T-helper 17 cell (primary cell): ENCODE measurements at regions not wholly inside any gene's neighbourhood (a gene's known extent, or its start where the extent isn't known, plus 50 kb on each side); places are given as distances from the start of the nearest gene placed in this dataset.

Source experiments
- ATAC-seq: fragments of 150-1000 bp; cut with Tn5 transposase; 2 replicates; pipeline ENCODE4 v1.10.0; 2021; ENCODE audit warnings: mild to moderate bottlenecking, moderate library complexity
- DNase-seq, 3 donors: peaks; one replicate each; pipeline versions ENCODE4 v3.0.0 to v3.0.0-alpha.2; 2020 to 2021
- H3K9me3 ChIP-seq: one replicate; pipeline ENCODE4 v1.7.0; 2013; ENCODE audit warnings: low read length, mild to moderate bottlenecking; ENCODE audit not compliant: control insufficient read depth, poor library complexity, severe bottlenecking
- H3K27ac Mint-ChIP-seq: one replicate; pipeline ENCODE4 v1.8.0; 2022; ENCODE audit warnings: mild to moderate bottlenecking, moderate library complexity, mixed read lengths
- H3K27me3 Mint-ChIP-seq: one replicate; pipeline ENCODE4 v1.8.0; 2022; ENCODE audit warnings: mixed read lengths
- H3K36me3 Mint-ChIP-seq: one replicate; pipeline ENCODE4 v1.8.0; 2022; ENCODE audit warnings: low read depth, mixed read lengths
- H3K4me1 Mint-ChIP-seq: one replicate; pipeline ENCODE4 v1.8.0; 2022; ENCODE audit warnings: mild to moderate bottlenecking, mixed read lengths
- H3K4me3 Mint-ChIP-seq: one replicate; pipeline ENCODE4 v1.8.0; 2022; ENCODE audit warnings: mild to moderate bottlenecking, moderate library complexity, mixed read lengths

DNA sequence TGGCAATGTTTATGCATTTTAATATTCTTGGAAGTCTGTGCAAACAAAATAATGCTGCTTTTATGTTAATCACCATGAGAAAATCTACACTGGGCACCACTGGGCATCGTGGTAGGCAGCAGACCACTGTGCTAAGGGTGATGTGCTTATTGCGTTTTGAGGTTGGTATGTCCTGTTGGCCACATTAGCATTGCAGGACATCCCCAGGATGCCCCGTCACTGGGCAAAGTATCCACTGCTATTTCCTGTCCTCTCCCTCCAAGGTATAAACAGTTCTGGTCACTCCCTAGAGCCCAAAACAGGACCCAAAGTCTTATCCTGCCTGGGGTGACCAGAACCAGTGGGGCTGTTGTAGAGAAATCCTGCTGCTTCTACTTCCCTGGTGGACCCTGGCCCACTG is 284.2 kb upstream of the ROPN1 start:
- Mint-ChIP-seq H3K36me3 (no peaks in the 10 kb centered on the region), H3K4me3 (no peak overlapping the region), H3K27me3 (peaks cover 29% of the 10 kb centered on the region), H3K27ac (no peak overlapping the region), H3K4me1 (no peaks in the 10 kb centered on the region)
- ATAC-seq, result no peak
- DNase-seq, result no peak
- H3K9me3 ChIP-seq, result no peaks in the 10 kb centered on the region

DNA sequence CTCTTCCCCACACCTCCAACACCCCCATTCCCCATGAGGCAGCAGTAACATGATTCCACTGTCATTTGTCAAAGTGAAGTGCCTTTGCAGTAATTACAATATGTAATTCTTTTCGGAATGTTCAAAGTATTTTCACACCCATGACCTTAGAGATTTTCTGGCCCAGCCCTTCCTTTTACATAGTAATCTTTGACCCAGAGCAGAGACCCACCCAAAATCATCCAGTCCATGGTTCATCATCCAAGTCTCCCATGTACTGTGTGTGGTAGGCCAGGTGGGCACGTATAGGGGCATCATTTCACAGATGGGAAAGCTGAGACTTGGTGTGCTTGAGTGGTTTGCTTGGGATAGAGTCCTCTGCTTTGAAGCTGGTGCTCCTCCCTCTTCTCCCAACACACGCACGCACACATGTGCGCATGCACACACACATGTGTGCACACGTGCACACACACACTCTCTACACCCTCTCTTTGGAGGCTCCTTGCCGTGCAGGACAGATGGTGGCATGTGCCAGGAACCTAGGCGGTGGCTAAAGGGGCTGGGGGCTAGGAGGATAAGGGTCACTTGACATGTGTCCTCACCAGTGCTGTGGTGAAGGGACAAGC is 284.7 kb upstream of the ROPN1 start:
- DNase-seq (no peak), ATAC-seq (no peak)
- H3K4me3 Mint-ChIP-seq, result no peak overlapping the region
- no peaks in the 10 kb centered on the region for H3K4me1 Mint-ChIP-seq
- peaks cover 29% of the 10 kb centered on the region for H3K27me3 Mint-ChIP-seq
- no peak overlapping the region for H3K27ac Mint-ChIP-seq
- H3K9me3 ChIP-seq, result no peaks in the 10 kb centered on the region
- no peaks in the 10 kb centered on the region for H3K36me3 Mint-ChIP-seq

DNA sequence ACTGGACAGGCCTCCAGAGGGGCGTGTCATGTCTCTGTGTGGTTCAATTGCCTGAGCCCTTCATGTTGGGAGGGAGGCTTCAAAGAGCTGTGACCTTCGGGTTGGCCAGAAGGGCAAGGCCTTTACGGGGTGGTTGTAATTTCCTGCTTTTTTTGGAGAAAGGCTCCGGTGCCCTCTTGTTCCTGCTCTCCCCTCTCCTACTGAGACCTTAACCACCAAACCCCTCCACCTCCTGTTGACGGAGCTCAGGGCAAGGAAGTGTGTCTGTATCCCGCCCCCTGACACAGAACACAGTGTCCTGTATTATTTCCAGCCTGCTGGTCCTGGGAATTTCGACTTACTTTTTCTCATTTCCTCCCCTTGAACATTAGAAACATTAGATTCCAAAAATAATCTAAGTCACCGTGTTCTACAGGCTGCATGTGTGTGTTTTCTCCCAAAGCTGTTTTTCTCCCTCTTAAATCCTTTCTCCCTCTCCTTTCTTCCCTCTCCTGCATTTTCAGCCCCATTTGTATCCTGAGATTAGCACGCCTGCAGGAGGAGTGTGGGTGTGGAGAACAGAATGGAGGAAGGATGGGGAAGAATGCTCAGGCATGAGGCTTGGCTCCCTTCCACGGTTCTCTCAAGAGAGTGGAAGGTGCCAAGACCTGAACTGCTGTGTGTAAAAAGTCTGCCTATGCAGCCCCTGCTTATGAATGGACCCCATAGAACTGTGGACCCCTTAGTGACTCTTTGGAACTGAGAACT is 285.4 kb upstream of the ROPN1 start:
- Mint-ChIP-seq H3K27ac (no peak overlapping the region), H3K27me3 (peaks cover 28% of the 10 kb centered on the region), H3K36me3 (no peaks in the 10 kb centered on the region), H3K4me1 (no peaks in the 10 kb centered on the region), H3K4me3 (no peak overlapping the region)
- no peaks in the 10 kb centered on the region for H3K9me3 ChIP-seq
- ATAC-seq (no peak), DNase-seq (no peak)

DNA sequence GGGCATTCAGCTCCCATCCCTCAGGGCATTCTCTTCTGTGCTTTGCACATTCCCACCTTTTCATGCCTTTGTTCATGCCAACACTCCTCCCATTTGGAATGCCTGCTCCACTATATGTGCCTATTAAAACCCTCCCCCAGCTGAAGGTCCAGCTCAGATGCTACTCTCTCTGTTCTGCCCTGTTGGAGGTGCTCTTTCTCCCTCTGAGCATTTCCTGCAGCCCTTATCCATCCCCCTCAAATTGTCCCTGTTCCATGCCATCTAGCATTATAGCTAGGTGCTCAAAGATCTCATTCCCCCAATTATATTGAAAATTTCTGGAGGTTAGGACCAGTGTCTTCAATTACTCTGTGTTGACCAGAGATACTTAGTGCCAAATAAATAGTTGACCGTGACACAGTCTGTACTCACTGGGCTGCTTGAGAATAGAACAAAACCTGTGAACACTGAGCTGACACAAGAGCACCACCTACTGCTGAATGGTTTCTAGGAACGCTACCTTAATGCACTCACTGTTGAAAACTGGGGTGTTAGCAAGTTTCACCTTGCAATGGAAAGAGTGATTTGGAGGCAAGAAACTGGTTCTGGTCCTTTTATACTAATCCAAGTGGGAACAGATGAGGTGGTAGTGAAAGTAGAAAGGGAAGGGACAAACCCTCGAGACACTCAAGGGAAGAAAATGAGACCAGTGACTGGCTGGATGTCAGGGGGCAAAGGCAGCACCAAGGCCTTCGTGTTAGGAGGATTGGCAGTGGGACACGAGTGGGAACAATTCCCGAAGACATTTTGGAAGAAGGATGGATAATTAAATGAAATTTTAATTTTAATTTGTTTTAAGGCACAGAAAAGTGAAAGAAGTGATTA is 289.8 kb upstream of the ROPN1 start:
- Mint-ChIP-seq H3K36me3 (no peaks in the 10 kb centered on the region), H3K27me3 (peaks cover 21% of the 10 kb centered on the region), H3K27ac (no peak overlapping the region), H3K4me1 (no peaks in the 10 kb centered on the region), H3K4me3 (no peak overlapping the region)
- H3K9me3 ChIP-seq, result no peaks in the 10 kb centered on the region
- DNase-seq (no peak), ATAC-seq (no peak)

DNA sequence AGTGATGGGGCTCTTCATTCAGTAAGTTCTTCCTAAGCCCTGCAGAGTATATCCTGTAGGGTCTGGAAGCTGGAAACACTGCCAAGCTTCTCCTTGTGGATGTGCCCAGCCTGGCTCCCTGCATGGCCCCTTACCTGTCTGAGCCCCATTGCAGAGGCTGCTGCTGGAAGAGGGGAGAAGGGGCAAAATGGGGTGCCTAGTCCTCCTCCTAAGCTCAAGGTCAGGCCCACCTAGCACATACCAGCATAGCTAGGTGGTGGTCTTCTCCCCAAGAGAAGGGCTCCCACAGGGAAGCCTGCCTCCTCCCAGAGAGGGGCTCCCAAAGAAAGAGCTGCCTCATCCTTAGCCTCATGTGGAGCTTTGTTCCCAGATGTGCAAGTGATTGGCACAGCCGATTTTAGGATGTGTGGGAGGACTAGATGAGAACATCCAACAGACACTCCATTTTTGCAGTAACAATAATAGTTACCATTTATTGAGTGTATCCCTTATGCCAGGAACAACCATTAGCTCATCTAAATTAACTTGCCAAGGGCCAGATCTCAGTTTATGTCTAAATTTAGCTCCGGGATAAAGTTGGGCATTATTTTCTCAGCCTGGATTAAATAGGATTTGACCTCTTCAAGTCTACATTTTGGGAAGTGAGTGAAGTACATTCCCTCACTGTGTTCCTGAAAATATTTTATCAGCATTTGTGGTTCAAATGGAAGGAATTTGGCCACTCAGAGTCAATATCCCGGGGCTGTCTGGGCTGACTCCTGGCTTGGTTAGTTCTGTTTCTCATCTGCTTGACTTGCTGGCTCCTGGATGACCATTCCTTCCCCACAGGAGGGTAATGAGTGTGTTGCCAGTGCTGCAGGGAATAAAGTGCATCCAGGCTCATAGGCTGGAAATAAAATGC is 291.1 kb upstream of the ROPN1 start:
- H3K36me3 Mint-ChIP-seq, result no peaks in the 10 kb centered on the region
- no peaks in the 10 kb centered on the region for H3K9me3 ChIP-seq
- H3K27ac Mint-ChIP-seq, result no peak overlapping the region
- ATAC-seq (no peak), DNase-seq (no peak)
- H3K27me3 Mint-ChIP-seq, result peaks cover 12% of the 10 kb centered on the region
- H3K4me3 Mint-ChIP-seq, result no peak overlapping the region
- no peaks in the 10 kb centered on the region for H3K4me1 Mint-ChIP-seq

DNA sequence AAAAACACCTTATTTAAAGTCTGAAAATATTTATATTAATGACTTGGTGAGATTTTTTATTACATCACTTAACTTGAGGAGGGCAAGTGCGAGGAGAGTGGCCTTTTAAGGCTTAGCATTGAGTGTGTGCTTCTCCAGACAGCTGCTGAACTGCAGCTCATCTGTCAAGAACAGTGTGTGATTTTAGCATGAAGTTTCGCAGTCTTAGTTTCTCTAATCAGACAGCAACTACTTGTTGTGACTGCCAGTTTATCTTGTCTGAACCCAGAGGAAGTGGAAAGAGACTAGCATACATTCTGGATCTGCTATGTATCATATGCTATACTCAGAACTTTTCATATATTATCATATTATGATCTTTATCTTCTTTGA is 291.7 kb upstream of the ROPN1 start:
- Mint-ChIP-seq H3K27me3 (peaks cover 12% of the 10 kb centered on the region), H3K27ac (no peak overlapping the region), H3K36me3 (no peaks in the 10 kb centered on the region), H3K4me3 (no peak overlapping the region), H3K4me1 (no peaks in the 10 kb centered on the region)
- DNase-seq, result no peak
- no peaks in the 10 kb centered on the region for H3K9me3 ChIP-seq
- no peak for ATAC-seq

DNA sequence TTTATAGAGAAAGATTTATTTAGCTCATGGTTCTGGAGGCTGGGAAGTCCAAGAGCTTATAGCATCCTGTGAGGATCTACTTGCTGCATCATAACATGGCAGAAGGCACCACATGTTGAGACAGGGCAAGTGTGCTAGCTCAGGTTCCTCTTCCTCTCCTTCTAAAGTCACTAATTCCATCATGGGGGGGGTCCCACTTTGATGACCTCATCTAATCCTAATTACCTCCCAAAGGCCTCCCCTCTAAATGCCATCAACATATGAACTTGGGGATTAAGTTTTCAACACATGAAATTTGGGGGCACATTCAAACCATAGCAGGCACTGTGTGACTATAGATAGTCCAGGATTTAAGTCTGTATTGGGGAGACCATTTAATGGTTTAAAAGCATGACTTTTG is 297.1 kb upstream of the ROPN1 start:
- H3K9me3 ChIP-seq, result no peaks in the 10 kb centered on the region
- Mint-ChIP-seq H3K27me3 (peaks cover 25% of the 10 kb centered on the region), H3K4me1 (no peaks in the 10 kb centered on the region), H3K4me3 (no peak overlapping the region), H3K36me3 (no peaks in the 10 kb centered on the region), H3K27ac (no peak overlapping the region)
- DNase-seq (no peak), ATAC-seq (no peak)

DNA sequence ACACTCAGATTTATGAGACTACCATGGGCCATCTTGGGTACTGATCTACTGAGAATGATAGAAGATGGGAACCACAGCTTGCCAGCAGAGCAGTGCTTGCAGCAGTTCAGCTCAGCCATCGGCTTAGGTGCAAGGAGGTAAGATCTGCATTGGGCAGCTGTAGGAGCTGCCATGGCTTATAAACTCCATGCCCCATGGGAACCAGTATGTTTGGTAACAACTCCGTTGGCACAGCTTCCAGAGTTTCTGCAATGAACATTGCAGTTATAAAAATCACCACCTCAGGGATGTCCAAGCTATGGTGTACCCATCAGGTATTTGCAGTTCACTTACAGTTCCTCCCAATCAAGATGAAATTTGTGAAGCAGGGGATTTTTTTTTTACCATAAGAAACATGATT is 299.1 kb upstream of the ROPN1 start:
- DNase-seq (no peak), ATAC-seq (no peak)
- no peak overlapping the region for H3K27ac Mint-ChIP-seq
- no peak overlapping the region for H3K4me3 Mint-ChIP-seq
- H3K27me3 Mint-ChIP-seq, result peaks cover 21% of the 10 kb centered on the region
- H3K36me3 Mint-ChIP-seq, result peaks cover 2% of the 10 kb centered on the region
- no peaks in the 10 kb centered on the region for H3K4me1 Mint-ChIP-seq
- H3K9me3 ChIP-seq, result no peaks in the 10 kb centered on the region

DNA sequence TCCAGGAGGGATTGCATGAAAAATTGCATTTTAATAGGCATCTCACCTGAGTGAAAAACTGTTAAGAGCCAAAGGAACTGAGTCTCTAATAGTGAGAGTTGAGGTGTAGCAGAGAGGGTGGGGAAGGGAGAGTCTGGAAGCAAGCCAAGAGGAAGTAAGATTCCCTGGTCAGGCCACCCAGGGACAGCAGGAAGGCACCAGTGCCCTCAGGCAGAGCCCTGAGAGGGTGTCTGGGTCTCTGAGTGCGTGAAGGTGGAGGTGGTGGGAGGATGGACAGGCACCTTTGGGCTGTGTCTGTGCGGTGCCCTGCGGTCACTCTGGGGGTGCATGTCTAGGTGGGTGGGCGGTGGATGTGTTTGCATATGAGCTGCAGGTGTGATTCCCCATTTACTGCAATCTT is 300.4 kb upstream of the ROPN1 start:
- no peak for ATAC-seq
- Mint-ChIP-seq H3K4me1 (no peaks in the 10 kb centered on the region), H3K4me3 (no peak overlapping the region), H3K27ac (no peak overlapping the region), H3K27me3 (peaks cover 31% of the 10 kb centered on the region), H3K36me3 (peaks cover 2% of the 10 kb centered on the region)
- H3K9me3 ChIP-seq, result no peaks in the 10 kb centered on the region
- DNase-seq, result no peak

DNA sequence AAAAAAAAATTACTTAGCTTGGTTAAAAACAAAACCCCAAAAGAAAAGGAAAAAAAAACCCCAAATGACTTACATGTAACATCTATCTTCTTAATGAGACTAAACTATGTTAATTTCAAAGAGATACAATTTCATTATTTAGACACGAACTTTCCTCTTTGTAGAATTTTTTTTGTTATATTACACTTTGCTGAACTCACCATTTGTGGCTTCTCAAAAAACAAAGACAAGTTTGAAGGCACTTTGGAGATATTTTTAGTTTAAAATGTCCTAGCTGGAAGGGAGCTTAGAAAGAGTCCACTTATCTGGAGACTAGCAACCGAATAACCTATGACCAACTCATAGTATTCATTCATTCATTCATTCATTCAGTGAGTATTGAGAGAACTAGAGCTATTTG is 301.7 kb upstream of the ROPN1 start:
- Mint-ChIP-seq H3K4me1 (no peaks in the 10 kb centered on the region), H3K36me3 (peaks cover 2% of the 10 kb centered on the region), H3K27ac (no peak overlapping the region), H3K27me3 (peaks cover 35% of the 10 kb centered on the region), H3K4me3 (no peak overlapping the region)
- DNase-seq (no peak), ATAC-seq (no peak)
- no peaks in the 10 kb centered on the region for H3K9me3 ChIP-seq

DNA sequence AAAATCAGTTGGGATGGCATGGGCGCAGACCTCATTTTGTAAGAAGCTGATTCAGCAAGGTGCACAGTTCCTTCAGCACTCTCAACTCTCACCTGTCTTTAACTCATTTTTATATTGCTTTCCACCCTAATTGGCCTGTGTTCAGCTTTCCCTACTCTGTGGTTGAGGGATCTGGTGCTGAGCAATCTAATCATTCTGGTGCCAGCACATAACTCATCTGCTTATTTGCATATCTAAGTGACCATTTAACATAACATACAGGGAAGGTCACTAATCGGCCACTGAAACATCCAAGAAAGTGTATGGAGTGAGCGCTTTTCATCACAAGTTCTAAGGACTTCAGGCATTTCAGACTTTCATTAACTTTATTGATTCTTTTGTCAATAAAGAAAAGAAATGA is 303.4 kb upstream of the ROPN1 start:
- peaks cover 2% of the 10 kb centered on the region for H3K36me3 Mint-ChIP-seq
- DNase-seq (no peak), ATAC-seq (no peak)
- no peak overlapping the region for H3K4me3 Mint-ChIP-seq
- H3K27me3 Mint-ChIP-seq, result peaks cover 41% of the 10 kb centered on the region
- no peaks in the 10 kb centered on the region for H3K4me1 Mint-ChIP-seq
- no peaks in the 10 kb centered on the region for H3K9me3 ChIP-seq
- no peak overlapping the region for H3K27ac Mint-ChIP-seq

DNA sequence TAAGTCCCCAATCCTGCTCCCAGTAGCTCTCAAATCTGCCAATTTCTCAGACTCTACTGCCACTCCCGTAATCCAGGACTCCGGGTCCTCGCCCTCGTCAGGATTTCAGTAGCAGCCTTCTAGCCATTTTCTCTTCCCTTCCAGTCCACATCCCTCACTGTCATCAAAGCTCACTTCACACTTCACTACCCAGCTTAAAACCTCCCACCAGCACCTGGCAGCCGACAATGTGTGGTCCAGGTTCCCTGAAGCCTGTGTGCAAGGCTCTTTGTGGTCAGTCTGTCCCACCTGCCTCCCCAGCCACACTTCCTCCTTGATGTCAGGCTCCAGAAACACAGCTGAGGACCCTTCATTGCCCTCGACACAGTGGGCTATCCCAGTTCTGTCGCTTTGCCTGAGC is 304.5 kb upstream of the ROPN1 start:
- Mint-ChIP-seq H3K27me3 (peaks cover 44% of the 10 kb centered on the region), H3K27ac (no peak overlapping the region), H3K4me1 (no peaks in the 10 kb centered on the region), H3K4me3 (no peak overlapping the region), H3K36me3 (peaks cover 2% of the 10 kb centered on the region)
- no peak for ATAC-seq
- no peak for DNase-seq
- H3K9me3 ChIP-seq, result no peaks in the 10 kb centered on the region
